HG03103 (cell line): ENCODE measurements at regions not wholly inside any gene's neighbourhood (a gene's known extent, or its start where the extent isn't known, plus 50 kb on each side); places are given as distances from the start of the nearest gene placed in this dataset.
"Not testable (repeated sequence)": the region's sequence is repeated elsewhere in the genome, so short reads cannot be mapped to it uniquely, and the experiment has no call there.

Source experiments
- ATAC-seq: cut with Tn5 transposase; IDR thresholded peaks from one replicate; pipeline ENCODE4 v1.9.1; 2021; ENCODE audit warnings: low read depth; ENCODE audit not compliant: unreplicated experiment

DNA sequence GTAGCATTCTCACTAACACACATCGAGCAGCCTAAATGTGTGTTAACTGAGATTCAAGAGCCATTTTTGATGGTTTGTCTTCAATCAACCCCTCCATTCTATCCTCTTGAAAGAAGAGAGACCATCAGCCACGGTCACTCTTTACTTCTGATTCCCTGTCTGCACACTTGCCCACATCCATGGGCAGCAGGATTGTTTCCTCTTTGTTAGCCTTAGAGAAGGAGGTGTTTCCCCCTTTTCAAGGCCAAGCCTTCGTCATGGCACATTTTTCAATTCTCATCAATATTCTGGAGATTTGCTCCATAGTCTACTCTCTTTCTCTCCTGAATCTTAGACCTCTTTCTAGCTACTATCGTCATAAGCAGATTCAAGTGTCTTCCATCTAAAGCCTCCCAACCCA, 522.4 kb upstream of the NAALADL2 start:
- no peak for ATAC-seq

DNA sequence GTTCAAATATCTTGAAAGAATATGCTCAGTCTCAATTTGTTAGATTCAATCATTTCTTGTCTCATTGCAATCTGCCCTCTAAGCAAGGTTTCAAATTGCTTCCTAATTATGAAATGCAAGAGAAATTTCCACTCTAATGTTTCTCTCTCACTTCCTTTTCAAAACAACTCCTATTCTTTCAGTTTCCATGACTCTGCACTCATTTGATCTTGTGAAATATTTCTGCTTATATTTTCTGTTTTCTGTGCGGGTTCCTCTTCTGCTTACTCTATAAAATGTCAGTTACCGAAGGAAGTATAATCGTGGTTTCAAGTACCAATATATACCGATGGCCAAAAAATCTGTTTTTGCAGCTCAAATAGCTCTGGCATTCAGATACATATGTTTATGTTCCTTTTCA, 521.9 kb upstream of the NAALADL2 start:
- ATAC-seq = no peak

DNA sequence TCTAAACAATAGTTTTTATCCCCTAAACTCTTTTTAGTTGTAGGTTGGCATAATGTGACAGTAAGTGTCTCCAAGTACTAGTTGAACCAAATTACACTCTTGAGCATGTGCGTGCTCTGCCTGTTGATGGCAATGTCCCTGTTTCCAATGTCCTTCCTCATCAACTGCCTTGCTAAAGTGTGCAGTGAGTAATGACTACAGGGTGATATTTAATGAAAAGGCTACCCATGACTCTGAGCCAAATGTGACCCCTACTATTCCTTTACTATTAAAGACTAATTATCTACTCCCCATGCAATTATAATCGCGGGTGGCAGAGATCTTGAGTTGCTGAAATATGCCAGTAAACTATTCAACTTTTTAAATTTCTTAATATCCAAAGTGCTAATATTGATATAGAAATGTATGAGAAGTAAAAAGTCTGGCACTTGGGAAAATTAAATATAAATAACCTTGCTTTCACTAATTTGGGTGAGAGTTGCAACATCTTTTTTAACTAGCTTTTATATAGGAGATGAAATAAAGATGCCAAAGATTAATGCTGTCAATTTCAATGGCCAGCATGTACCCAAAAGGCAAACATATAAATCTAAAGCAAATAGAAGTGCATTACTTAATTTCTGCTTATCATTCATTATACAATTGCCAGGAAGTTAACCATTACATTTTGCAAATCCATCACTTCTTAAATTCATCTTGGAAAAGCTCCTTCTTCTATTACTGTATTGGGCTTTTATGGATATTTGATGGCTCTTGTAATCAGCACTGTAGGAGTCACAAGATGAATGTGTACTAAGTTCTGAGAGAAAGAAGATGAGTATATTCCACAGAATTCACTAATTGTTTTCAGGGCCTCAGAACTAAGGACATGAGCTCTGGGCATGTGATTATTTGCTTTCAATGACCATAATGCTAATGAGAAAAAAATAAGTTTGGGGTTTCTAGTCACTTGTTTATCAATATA, 518.2 kb upstream of the NAALADL2 start:
- no peak for ATAC-seq

GRCh38 chr3:174342171-174342570, 517.0 kb upstream of the NAALADL2 start:
- no peak for ATAC-seq

DNA sequence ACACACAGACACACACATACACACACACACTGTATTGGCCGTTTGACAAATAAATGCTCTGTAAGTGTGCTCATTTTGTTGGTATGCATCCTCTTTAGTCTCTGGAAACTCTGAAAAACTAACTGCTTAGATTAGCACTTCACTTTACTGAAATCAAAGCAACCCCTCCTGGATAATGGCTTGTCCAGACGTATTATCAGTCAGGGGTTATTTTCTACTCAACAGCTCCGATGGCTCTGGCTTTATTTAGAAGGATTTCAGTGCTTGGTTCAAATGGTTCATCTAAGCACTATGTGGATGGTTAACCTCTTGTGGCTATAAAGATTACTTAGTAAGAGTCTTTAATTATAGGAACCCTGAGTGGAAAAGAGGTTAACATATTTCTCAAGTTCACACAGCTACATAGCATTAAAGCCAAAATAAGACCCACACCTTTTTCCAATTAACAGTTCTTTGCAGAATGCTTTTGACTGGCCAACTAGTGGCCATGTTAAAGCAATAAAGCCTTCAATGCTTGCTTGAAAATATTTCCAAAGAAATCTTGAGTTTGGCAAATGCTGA, 516.1 kb upstream of the NAALADL2 start:
- ATAC-seq = no peak

GRCh38 chr3:174346141-174346540, 513.0 kb upstream of the NAALADL2 start:
- ATAC-seq = no peak

DNA sequence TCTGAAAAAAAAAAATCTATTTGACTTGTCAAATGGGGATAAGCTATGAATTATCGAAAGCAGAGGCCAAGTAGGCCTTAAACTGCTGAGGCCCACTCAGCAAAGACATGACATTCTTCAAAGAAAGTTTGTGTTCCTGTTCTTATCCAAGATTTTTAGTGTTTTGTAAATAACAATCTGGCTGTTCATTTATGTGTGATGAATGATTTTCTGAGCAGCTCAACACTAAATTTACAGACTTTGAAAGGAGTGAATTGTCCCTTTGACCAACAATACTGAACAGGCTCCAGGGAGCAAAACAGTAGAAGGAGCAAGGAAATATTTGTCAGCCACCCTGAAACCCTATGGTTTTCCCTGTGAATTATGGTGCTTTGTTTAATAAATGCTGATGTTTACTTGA, 512.6 kb upstream of the NAALADL2 start:
- no peak for ATAC-seq

GRCh38 chr3:174347474-174348138, 511.5 kb upstream of the NAALADL2 start:
- no peak for ATAC-seq

DNA sequence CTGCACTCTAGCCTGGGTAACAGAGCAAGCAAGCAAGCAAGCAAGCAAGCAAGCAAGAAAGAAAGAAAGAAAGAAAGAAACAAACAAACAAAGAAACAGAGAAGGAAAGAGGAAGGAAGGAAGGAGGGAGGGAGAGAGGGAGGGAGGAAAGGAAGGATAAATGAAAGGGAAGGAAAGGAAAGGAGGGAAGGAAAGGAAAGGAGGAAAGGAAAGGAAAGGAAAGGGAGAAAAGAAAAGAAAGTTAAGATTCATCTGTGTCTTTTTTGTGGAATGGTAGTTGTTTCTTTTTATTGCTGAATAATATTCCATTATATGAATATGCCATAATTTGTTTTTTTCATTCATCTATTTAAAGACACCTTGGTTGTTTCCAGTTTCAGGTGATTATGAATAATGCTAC, 506.9 kb upstream of the NAALADL2 start:
- no peak for ATAC-seq

GRCh38 chr3:174355505-174355904, 503.6 kb upstream of the NAALADL2 start:
- no peak for ATAC-seq

DNA sequence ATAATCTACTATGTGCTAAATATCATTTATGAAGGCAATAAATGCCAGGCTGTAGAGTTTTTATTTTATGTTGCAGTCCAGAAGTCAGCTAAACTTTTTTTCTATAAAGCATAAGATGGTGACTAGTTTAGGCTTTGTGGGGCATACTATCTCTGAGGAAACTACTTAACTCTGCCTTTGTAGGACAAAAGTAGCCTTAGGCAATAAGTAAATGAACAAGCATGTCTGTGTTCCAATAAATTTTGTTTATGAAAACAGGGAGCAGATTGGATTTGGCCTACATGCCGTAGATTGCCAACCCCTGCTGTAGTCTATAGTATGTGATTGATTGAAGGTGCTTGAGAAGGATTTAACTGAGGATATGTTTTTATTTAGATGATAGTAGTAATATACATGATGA, 502.5 kb upstream of the NAALADL2 start:
- ATAC-seq = no peak

DNA sequence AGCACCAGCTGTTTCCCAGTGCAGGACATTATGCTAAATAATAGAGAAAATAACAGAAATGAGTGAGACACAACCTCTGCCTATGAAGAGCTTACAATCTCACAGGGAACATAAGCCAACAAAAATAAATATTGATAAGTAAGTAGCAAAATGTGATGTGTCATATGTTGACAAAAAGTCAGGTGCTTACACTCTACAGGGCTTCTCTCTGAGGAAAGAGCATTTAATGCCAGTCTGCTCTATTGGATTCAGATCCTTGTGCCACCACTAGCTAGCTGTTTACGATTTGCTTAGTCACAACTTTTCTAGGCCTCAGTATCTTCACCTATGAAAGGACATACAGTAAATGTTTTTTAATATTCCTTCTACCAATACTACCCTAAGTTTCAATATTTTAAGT, 500.9 kb upstream of the NAALADL2 start:
- no peak for ATAC-seq

DNA sequence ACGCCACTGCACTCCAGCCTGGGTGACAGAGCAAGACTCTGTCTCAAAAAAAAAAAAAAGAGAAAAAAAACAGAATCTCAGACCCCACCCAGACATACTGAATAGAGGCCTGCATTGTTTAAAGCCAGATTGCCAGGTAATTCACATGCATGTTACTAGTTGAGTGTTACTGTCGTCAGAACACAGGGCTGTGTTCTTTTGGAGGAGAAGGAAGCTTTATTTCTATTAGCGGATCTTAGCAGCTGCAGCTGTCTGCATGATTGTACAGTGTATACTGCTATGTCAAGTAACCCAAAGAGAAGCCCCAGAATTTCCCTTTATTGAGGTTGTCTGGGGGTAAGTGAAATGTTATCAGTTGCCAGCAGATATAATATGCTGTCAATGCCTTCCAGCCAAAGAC, 496.6 kb upstream of the NAALADL2 start:
- no peak for ATAC-seq

GRCh38 chr3:174363256-174363655, 495.9 kb upstream of the NAALADL2 start:
- ATAC-seq = no peak

DNA sequence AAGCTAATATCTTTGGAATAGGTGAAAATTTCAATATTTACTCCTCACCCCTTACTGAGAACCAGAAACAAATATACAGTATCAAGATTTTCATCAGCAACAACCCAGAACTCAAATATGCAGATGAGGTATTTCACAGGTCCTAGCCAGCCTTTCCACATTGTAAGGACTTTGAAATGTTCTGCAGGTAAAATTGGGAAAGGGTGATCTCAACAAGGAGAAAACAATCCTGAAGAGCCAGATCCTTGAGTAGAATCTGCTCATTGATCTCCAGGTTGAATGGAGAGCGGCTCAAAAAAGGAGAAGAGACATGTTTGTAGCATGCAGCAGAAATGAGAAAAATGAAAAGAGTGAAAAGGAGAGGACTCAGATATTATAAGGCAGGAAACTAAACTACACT, 493.3 kb upstream of the NAALADL2 start:
- no peak for ATAC-seq

DNA sequence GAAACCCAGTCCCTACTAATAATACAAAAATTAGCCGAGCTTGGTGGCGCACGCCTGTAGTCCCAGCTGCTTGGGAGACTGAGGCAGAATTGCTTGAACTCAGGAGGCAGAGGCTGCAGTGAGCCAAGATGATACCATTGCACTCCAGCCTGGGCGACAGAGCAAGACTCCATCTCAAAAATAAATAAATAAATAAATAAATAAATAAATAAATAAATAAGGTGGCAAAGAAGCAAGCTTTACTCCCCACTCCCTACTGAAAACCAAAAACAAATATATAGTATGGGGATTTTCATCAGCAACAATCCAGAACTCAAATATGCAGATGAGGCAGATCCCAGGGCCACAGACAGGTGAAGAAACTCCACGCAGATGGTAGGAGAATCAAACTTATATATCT, 492.2 kb upstream of the NAALADL2 start:
- ATAC-seq = not testable (repeated sequence)

GRCh38 chr3:174376346-174376745, 482.8 kb upstream of the NAALADL2 start:
- no peak for ATAC-seq

DNA sequence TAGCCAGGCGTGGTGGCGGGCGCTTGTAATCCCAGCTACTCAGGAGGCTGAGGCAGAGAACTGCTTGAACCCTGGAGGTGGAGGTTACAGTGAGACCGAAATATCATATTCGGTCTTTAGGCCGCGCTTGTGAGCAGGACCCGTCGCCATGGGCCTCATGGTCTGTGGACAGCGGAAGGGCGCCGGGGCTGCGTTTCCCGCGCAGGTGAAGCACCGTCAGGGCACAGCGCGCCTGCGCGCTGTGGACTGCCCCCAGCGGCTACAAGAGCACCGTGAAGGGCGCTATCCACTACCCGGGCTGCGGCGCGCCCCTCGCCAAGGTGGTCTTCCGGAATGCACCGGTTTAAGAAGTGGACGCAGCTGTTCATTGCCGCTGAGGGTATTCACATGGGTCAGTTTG, 482.0 kb upstream of the NAALADL2 start:
- no peak for ATAC-seq

- ATAC-seq = no peak
Measured at GRCh38 chr3:174377684-174378083, 481.4 kb upstream of the NAALADL2 start.

- no peak for ATAC-seq
Measured at GRCh38 chr3:174382878-174383277, 476.3 kb upstream of the NAALADL2 start.

DNA sequence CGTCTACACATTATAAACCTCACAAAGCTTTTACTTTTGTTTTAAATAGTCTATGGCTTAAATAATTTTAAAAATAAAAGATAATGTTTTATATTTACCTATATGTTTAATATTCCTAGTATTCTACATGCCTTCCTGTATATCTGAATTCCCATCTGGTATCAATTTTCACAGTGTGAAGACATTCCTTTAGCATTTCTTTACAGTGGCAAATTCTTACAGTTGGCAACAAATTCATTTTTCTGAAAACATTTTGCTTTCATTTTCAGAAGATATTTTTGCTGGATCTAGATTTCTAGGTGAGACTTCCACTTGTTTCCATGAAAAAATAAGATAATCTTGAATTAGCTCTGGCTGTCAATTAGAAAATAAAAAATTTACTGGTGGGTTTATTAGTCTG, 471.4 kb upstream of the NAALADL2 start:
- no peak for ATAC-seq

DNA sequence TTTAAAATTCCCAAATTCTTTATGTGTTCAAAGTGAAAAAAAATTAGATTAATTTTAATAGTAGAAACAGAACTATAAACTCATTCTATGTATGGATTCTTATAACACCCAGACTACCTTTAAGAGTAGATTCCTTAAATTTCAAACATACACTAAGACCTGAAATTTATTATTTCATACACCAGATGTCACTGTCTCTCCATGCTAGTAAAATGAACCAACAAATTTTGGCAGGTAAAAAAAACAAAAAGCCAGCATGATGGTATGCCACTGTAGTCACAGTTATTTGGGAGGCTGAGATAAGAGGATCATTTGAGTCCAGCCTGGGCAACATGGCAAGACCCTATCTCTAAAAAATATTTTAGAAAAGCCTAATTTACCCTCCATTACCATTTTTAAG, 461.3 kb upstream of the NAALADL2 start:
- ATAC-seq = no peak
